Stimulated activated CD4-positive, alpha-beta T cell treated with anti-CD3 and anti-CD28 coated beads, Interleukin-4, amount 100 ng/mL, for 4 hours (primary cell): ENCODE measurements at regions not wholly inside any gene's neighbourhood (a gene's known extent, or its start where the extent isn't known, plus 50 kb on each side); places are given as distances from the start of the nearest gene placed in this dataset.
A peak's percentile ranks its signal among the peaks of the same experiment; 100 is the strongest.

Source experiments
- DNase-seq, 2 experiments: peaks; one replicate each; pipeline ENCODE4 v3.0.0-alpha.2; 2020

GRCh38 chr2:9739531-9739964, 103.7 kb upstream of the TAF1B start:
- peak; percentile 42 to 54 for DNase-seq

GRCh38 chr2:9740382-9741073, 102.7 kb upstream of the TAF1B start:
- DNase-seq, result peak in 1 of 2 experiments; percentile 24

- DNase-seq, result no peak
Measured at GRCh38 chr2:9741110-9741509, 102.2 kb upstream of the TAF1B start.

GRCh38 chr2:9742601-9743000, 100.7 kb upstream of the TAF1B start:
- DNase-seq, result no peak

GRCh38 chr2:9744256-9745004, 98.8 kb upstream of the TAF1B start:
- DNase-seq, result no peak

GRCh38 chr2:9745153-9745899, 97.9 kb upstream of the TAF1B start:
- DNase-seq, result no peak

GRCh38 chr2:9747396-9747795, 95.9 kb upstream of the TAF1B start:
- no peak for DNase-seq

GRCh38 chr2:9748577-9748976, 94.7 kb upstream of the TAF1B start:
- DNase-seq, result peak in 1 of 2 experiments; percentile 17

GRCh38 chr2:9749546-9750223, 93.6 kb upstream of the TAF1B start:
- no peak for DNase-seq

GRCh38 chr2:9750224-9751215, 92.8 kb upstream of the TAF1B start:
- no peak for DNase-seq

GRCh38 chr2:9751831-9752230, 91.4 kb upstream of the TAF1B start:
- no peak for DNase-seq

- DNase-seq, result peak; percentile 80 to 90
Measured at GRCh38 chr2:9752441-9753275, 90.6 kb upstream of the TAF1B start.

GRCh38 chr2:9753276-9753600, 90.0 kb upstream of the TAF1B start:
- DNase-seq, result peak; percentile 34 to 62

GRCh38 chr2:9753665-9754531, 89.4 kb upstream of the TAF1B start:
- peak; percentile 48 to 63 for DNase-seq

GRCh38 chr2:9754532-9754887, 88.8 kb upstream of the TAF1B start:
- DNase-seq, result peak in 1 of 2 experiments; percentile 50

GRCh38 chr2:9755008-9755407, 88.3 kb upstream of the TAF1B start:
- no peak for DNase-seq

GRCh38 chr2:9755638-9756037, 87.6 kb upstream of the TAF1B start:
- no peak for DNase-seq

- no peak for DNase-seq
Measured at GRCh38 chr2:9756692-9757250, 86.5 kb upstream of the TAF1B start.

- DNase-seq, result no peak
Measured at GRCh38 chr2:9757501-9758264, 85.6 kb upstream of the TAF1B start.
